GM19025 (cell line): ENCODE measurements at regions not wholly inside any gene's neighbourhood (a gene's known extent, or its start where the extent isn't known, plus 50 kb on each side); places are given as distances from the start of the nearest gene placed in this dataset.
A peak's percentile ranks its signal among the peaks of the same experiment; 100 is the strongest.

ENCODE experiments used
- ATAC-seq: cut with Tn5 transposase; IDR thresholded peaks from one replicate; pipeline ENCODE4 v1.9.1; 2021; ENCODE audit warnings: mild to moderate bottlenecking, low read depth, moderate library complexity; ENCODE audit not compliant: unreplicated experiment

DNA sequence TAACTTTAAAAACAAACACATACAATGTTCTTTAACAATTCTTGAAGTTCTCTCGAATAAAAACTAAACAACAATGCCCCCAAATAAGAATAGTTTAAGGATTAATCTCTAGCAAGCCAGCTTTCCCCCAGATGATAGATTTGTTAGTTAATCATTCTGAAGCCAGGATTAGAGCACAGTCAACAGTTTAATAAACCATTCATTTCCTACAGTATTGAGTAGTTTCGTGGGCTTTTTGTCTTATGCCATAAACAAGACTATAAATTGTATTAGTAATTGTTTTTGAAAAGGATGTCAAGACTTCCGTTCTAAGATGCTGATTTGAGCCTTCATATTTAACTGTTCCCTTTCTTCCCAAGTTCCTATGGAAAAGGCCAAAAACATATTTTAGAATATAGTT is 136.6 kb downstream of the PIK3R1 start:
- ATAC-seq = no peak

GRCh38 chr5:68353605-68354004 is 138.0 kb downstream of the PIK3R1 start:
- no peak for ATAC-seq

GRCh38 chr5:68354315-68354714 is 138.8 kb downstream of the PIK3R1 start:
- ATAC-seq = no peak

DNA sequence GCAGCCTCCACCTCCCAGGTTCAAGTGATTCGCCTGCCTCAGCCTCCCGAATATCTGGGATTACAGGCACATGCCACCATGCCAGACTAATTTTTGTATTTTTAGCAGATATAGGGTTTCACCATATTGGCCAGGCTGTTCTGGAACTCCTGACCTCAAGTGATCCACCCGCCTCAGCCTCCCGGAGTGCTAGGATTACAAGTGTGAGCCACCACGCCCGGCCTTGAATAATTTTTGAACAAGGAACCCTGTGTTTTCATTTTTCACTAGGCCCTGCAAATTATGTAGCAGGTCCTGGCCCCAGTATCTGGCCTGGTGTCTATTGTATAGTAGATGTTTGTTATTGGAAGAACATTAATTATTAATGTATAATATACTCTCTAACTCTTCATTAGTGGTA is 140.7 kb downstream of the PIK3R1 start:
- ATAC-seq = no peak

DNA sequence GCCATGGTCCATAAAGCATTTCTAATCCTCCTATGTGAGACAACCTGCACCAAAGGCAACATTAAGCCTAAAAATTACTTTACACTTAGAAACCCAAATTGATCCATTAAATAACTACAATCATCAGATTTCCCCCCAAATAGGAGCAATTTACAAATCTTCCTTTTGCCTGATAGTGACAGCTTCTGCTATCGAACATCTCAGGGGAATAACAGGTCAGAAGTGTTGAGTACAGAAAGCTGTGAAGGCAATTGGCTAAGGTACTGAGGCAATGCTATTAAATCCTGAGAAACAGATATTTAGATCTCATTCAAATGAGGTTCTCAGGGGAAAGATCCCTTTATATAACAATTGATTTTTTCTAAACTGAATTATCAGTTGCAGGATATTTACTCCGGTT is 141.1 kb downstream of the PIK3R1 start:
- no peak for ATAC-seq

DNA sequence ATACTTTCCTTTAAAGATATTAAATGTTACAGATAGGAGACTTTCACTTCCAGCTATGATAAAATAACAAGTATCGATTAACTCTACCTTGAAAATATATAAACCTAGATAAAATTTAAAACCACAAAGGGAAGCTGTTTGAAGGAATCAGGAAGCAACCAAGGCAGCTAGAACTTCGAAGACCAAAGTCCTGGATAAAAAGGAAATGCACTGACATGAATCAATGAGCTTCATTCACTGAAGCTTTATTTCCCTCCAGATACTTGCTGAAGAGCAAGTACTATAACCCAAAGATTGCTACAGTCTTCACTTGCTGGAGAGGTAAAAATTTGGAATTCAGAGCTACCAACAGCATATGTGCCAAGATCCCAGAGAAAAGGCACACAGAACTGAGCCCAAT is 144.1 kb downstream of the PIK3R1 start:
- no peak for ATAC-seq

DNA sequence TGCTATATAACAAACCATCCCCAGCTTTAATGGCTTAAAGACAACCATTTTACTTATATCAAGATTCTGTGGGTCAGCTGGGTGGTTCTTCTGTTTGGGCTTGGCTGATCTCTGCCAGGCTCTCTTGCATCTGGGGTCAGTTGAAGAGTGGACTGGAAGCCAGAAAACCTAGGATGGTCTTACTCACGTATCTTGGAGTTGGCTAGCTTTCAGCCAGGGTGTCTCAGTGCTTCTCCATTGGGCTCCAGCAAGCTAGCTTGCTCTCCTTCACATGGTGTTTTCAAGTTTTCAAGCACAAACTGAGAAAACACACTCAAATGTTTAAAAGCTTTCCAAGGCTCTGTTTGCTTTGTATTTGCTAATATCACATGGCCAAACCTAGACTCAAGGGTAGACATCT is 146.8 kb downstream of the PIK3R1 start:
- ATAC-seq = no peak

- no peak for ATAC-seq
Observed at GRCh38 chr5:68365889-68366288, 150.3 kb downstream of the PIK3R1 start.

- no peak for ATAC-seq
Observed at GRCh38 chr5:68367287-68367686, 151.7 kb downstream of the PIK3R1 start.

- ATAC-seq = no peak
Observed at GRCh38 chr5:68367717-68368116, 152.2 kb downstream of the PIK3R1 start.

DNA sequence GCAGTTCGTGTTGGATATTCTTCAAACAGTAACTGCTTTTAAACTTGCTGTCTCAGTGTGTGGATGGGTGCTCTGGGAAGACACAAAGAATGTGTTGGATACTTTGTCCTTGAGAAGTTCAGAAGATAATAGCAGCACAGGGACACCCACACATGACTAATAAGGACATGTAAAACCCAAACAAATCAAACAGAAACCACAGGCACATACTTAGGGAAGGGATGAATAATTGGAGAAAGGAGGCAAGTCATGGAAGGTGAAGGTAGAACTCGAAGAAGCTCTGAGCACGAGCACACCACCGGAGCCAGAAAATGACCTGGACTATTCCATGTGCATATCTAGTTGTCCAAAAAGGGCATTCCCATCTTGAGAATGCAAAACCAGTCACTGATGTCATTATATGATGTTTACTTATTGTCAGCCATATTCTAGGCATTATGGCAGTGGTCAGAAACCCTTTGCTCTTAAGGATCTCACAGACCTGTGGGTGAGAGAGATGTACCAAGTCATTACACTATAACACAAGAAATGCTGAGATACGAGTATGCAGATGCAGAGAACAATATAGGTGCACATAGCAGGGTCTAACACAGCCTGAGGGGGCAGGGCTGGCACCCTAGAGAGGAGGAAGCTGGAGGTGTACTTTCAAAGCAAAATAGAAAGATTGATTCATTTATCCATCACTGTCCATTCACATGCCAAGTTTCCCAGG is 152.9 kb downstream of the PIK3R1 start:
- ATAC-seq = no peak

GRCh38 chr5:68369023-68369359 is 153.4 kb downstream of the PIK3R1 start:
- no peak for ATAC-seq

GRCh38 chr5:68369457-68370125 is 154.0 kb downstream of the PIK3R1 start:
- peak; percentile 67 for ATAC-seq

DNA sequence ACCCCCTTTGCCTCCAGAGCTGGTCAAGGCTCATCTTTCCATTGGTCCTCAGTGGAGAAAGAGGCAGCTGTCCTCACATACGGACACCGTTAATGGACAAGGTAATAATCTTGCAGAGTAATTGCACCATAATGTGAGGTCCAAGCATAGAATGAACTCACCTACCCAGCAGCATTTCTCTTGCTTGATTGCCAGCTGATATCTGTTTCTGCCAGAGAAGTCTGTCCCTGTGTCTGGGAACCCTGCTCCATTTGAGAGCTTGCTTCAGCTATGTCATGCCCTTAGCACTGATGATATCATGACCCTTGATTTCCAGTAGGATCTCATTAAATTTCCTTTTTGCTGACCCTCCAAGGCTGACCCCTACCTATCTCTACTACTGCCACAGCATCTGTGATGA is 154.6 kb downstream of the PIK3R1 start:
- ATAC-seq = no peak

- no peak for ATAC-seq
Observed at GRCh38 chr5:68371607-68372006, 156.1 kb downstream of the PIK3R1 start.

DNA sequence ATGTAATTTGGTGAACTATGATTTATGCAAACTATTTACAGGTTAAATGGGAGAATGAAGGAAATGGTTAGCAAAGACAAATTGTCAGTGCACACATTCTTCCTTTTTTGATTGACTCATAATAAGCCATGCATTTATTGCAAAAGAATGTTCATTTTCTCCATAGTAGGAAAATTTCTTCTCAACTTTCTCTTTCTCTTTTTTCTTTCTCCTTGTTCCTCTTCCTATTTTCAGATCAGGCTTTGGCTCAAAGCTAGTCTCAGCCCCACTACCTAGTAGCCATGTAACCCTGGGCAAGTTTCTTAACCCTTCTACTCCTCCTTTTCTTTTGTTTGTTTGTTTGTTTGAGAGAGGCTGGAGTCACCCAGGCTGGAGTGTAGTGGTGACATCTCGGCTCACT is 156.6 kb downstream of the PIK3R1 start:
- ATAC-seq = no peak

DNA sequence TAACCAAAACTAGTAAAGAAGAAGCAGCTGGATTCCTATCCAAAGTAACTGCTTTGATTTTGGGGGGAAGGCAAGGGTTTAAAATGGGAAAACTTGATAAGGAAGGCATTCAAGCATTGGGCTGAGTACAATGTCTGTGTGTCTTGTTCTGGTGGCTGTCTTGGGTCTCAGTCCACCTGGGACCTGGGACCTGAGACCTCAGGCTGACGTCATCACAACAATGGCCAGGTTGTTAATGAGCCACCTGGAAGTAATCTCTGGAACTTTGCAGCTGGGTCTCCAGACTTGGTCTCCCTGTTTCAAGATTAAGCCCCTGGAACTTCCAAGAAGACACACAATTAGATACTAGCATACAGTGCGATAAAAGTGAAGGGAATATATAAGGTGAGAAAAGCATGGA is 157.5 kb downstream of the PIK3R1 start:
- ATAC-seq = no peak

DNA sequence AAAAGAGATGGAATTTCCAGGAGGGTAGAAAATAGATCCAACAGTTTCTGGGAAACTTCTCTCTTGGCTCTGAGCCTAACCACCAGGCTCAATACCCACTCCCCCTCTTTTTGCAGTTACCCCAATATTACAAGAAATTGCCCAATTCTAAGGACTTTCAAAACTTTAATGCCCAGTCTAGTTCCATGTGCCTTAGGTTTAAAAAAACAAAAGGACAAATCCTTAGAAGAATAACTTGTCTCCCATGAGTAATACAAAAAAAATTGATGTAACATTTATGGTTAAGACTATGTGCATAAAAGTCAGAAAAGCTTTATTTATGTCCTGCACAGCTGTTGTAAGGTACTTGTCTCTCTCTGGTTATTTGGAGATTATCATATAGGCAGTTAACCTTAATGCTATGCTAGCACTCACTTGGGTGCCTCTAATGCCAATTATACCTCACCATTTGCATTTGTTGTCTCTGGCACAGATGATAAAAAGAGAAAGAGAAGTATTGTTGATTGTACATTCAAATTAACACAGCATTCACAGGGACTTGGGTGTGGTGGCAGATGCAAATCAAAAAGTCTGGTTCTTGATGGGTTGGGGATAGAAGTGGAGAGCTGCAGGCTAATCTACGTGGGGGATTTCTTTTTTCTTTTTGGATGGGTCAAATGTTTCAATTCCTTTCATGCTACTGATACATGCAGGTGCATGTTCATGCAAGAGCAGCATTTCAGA is 159.4 kb downstream of the PIK3R1 start:
- no peak for ATAC-seq

- ATAC-seq = no peak
Observed at GRCh38 chr5:68375540-68375939, 160.0 kb downstream of the PIK3R1 start.

- ATAC-seq = no peak
Observed at GRCh38 chr5:68376935-68377334, 161.4 kb downstream of the PIK3R1 start.

- ATAC-seq = no peak
Observed at GRCh38 chr5:68377733-68378132, 162.2 kb downstream of the PIK3R1 start.
